ENCODE measurements at regions not wholly inside any gene's neighbourhood (a gene's known extent, or its start where the extent isn't known, plus 50 kb on each side); places are given as distances from the start of the nearest gene placed in this dataset.
"Not testable (repeated sequence)": the region's sequence is repeated elsewhere in the genome, so short reads cannot be mapped to it uniquely, and the experiment has no call there.

GRCh38 chr3:112734171-112734570 is 93.2 kb upstream of the CCDC80 start:
- ATAC-seq (ENCODE audit: low FRiP score) (no peak), DNase-seq (no peak)
- H3K4me3 ChIP-seq (ENCODE audit: low read length in 2 of 2) = no peak overlapping the region
- no peaks in the 10 kb centered on the region for H3K27me3 ChIP-seq (ENCODE audit: control insufficient read depth in 1 of 2, insufficient read depth in 2 of 2, low read length in 1 of 2)
- no peaks in the 10 kb centered on the region for H3K9me3 ChIP-seq (ENCODE audit: control insufficient read depth, low read length)
- H3K4me1 ChIP-seq (ENCODE audit: control insufficient read depth in 1 of 2, insufficient read depth in 2 of 2, low read length in 2 of 2) = no peaks in the 10 kb centered on the region
- intact Hi-C loops (cut with DNase I) = no loop called here
- H3K27ac ChIP-seq (ENCODE audit: low read depth in 1 of 2, low read length in 2 of 2) = no peak overlapping the region
- H3K36me3 ChIP-seq (ENCODE audit: control insufficient read depth in 1 of 2, insufficient read depth in 2 of 2, low read length in 1 of 2) = no peaks in the 10 kb centered on the region
- 75 to 76% methylated on average over 2 of the region's 2 CpGs for WGBS, 2 donors

- intact Hi-C loops (cut with DNase I) = no loop called here
- DNase-seq (no peak), ATAC-seq (ENCODE audit: low FRiP score) (no peak)
- Histone ChIP-seq H3K36me3 (ENCODE audit: control insufficient read depth in 1 of 2, insufficient read depth in 2 of 2, low read length in 1 of 2) (no peaks in the 10 kb centered on the region), H3K27me3 (ENCODE audit: control insufficient read depth in 1 of 2, insufficient read depth in 2 of 2, low read length in 1 of 2) (no peaks in the 10 kb centered on the region), H3K27ac (ENCODE audit: low read depth in 1 of 2, low read length in 2 of 2) (no peak overlapping the region), H3K4me1 (ENCODE audit: control insufficient read depth in 1 of 2, insufficient read depth in 2 of 2, low read length in 2 of 2) (no peaks in the 10 kb centered on the region), H3K4me3 (ENCODE audit: low read length in 2 of 2) (no peak overlapping the region), H3K9me3 (ENCODE audit: control insufficient read depth, low read length) (no peaks in the 10 kb centered on the region)
Observed at GRCh38 chr3:112730210-112730609, 89.3 kb upstream of the CCDC80 start.

- H3K4me1 ChIP-seq (ENCODE audit: control insufficient read depth in 1 of 2, insufficient read depth in 2 of 2, low read length in 2 of 2) = no peaks in the 10 kb centered on the region
- H3K27me3 ChIP-seq (ENCODE audit: control insufficient read depth in 1 of 2, insufficient read depth in 2 of 2, low read length in 1 of 2) = no peaks in the 10 kb centered on the region
- ATAC-seq (ENCODE audit: low FRiP score) (no peak), DNase-seq (no peak)
- H3K9me3 ChIP-seq (ENCODE audit: control insufficient read depth, low read length) = no peaks in the 10 kb centered on the region
- H3K4me3 ChIP-seq (ENCODE audit: low read length in 2 of 2) = no peak overlapping the region
- H3K36me3 ChIP-seq (ENCODE audit: control insufficient read depth in 1 of 2, insufficient read depth in 2 of 2, low read length in 1 of 2) = no peaks in the 10 kb centered on the region
- H3K27ac ChIP-seq (ENCODE audit: low read depth in 1 of 2, low read length in 2 of 2) = no peak overlapping the region
- WGBS, 2 donors = 72 to 74% methylated on average over 4 of the region's 4 CpGs
- intact Hi-C loops (cut with DNase I) = no loop called here
Observed at GRCh38 chr3:112721231-112721630, 80.3 kb upstream of the CCDC80 start.

- WGBS, 2 donors = 83 to 88% methylated on average over 1 of the region's 1 CpG
- intact Hi-C loops (cut with DNase I) = no loop called here
- H3K4me1 ChIP-seq (ENCODE audit: control insufficient read depth in 1 of 2, insufficient read depth in 2 of 2, low read length in 2 of 2) = no peaks in the 10 kb centered on the region
Observed at GRCh38 chr3:112718967-112719366, 78.0 kb upstream of the CCDC80 start.

GRCh38 chr3:112718516-112718915 is 77.6 kb upstream of the CCDC80 start:
- Histone ChIP-seq H3K4me3 (ENCODE audit: low read length in 2 of 2) (no peak overlapping the region), H3K27me3 (ENCODE audit: control insufficient read depth in 1 of 2, insufficient read depth in 2 of 2, low read length in 1 of 2) (no peaks in the 10 kb centered on the region), H3K27ac (ENCODE audit: low read depth in 1 of 2, low read length in 2 of 2) (no peak overlapping the region), H3K36me3 (ENCODE audit: control insufficient read depth in 1 of 2, insufficient read depth in 2 of 2, low read length in 1 of 2) (no peaks in the 10 kb centered on the region), H3K9me3 (ENCODE audit: control insufficient read depth, low read length) (no peaks in the 10 kb centered on the region), H3K4me1 (ENCODE audit: control insufficient read depth in 1 of 2, insufficient read depth in 2 of 2, low read length in 2 of 2) (no peaks in the 10 kb centered on the region)
- DNase-seq = no peak
- 39 to 54% methylated on average over 1 of the region's 1 CpG for WGBS, 2 donors
- ATAC-seq (ENCODE audit: low FRiP score) = no peak
- intact Hi-C loops (cut with DNase I) = no loop called here

More at GRCh38 chr3:112718967-112719366, 78.0 kb upstream of the CCDC80 start:
- Histone ChIP-seq H3K4me3 (ENCODE audit: low read length in 2 of 2) (no peak overlapping the region), H3K36me3 (ENCODE audit: control insufficient read depth in 1 of 2, insufficient read depth in 2 of 2, low read length in 1 of 2) (no peaks in the 10 kb centered on the region), H3K27me3 (ENCODE audit: control insufficient read depth in 1 of 2, insufficient read depth in 2 of 2, low read length in 1 of 2) (no peaks in the 10 kb centered on the region), H3K27ac (ENCODE audit: low read depth in 1 of 2, low read length in 2 of 2) (no peak overlapping the region), H3K9me3 (ENCODE audit: control insufficient read depth, low read length) (no peaks in the 10 kb centered on the region)
- ATAC-seq (ENCODE audit: low FRiP score) (no peak), DNase-seq (no peak)

- Histone ChIP-seq H3K9me3 (ENCODE audit: control insufficient read depth, low read length) (no peaks in the 10 kb centered on the region), H3K36me3 (ENCODE audit: control insufficient read depth in 1 of 2, insufficient read depth in 2 of 2, low read length in 1 of 2) (no peaks in the 10 kb centered on the region), H3K4me1 (ENCODE audit: control insufficient read depth in 1 of 2, insufficient read depth in 2 of 2, low read length in 2 of 2) (no peaks in the 10 kb centered on the region), H3K27ac (ENCODE audit: low read depth in 1 of 2, low read length in 2 of 2) (no peak overlapping the region), H3K27me3 (ENCODE audit: control insufficient read depth in 1 of 2, insufficient read depth in 2 of 2, low read length in 1 of 2) (no peaks in the 10 kb centered on the region), H3K4me3 (ENCODE audit: low read length in 2 of 2) (no peak overlapping the region)
- intact Hi-C loops (cut with DNase I) = no loop called here
- DNase-seq (no peak), ATAC-seq (ENCODE audit: low FRiP score) (no peak)
Observed at GRCh38 chr3:112709911-112710310, 69.0 kb upstream of the CCDC80 start.

GRCh38 chr3:112699436-112699978 is 58.6 kb upstream of the CCDC80 start:
- no peaks in the 10 kb centered on the region for H3K9me3 ChIP-seq (ENCODE audit: control insufficient read depth, low read length)
- H3K4me1 ChIP-seq (ENCODE audit: control insufficient read depth in 1 of 2, insufficient read depth in 2 of 2, low read length in 2 of 2) = no peaks in the 10 kb centered on the region
- H3K27ac ChIP-seq (ENCODE audit: low read depth in 1 of 2, low read length in 2 of 2) = no peak overlapping the region
- WGBS, 2 donors = 64% methylated on average over 4 of the region's 4 CpGs
- intact Hi-C loops (cut with DNase I) = loop anchor here in 1 of 2 donors (5.0 kb wide), 1 partner anchor 52 kb away; no protein-coding TSS in a partner anchor
- H3K4me3 ChIP-seq (ENCODE audit: low read length in 2 of 2) = no peak overlapping the region
- H3K36me3 ChIP-seq (ENCODE audit: control insufficient read depth in 1 of 2, insufficient read depth in 2 of 2, low read length in 1 of 2) = no peaks in the 10 kb centered on the region
- ATAC-seq (ENCODE audit: low FRiP score) = no peak
- no peak for DNase-seq
- no peaks in the 10 kb centered on the region for H3K27me3 ChIP-seq (ENCODE audit: control insufficient read depth in 1 of 2, insufficient read depth in 2 of 2, low read length in 1 of 2)

- H3K4me1 ChIP-seq (ENCODE audit: control insufficient read depth in 1 of 2, insufficient read depth in 2 of 2, low read length in 2 of 2); H3K9me3 ChIP-seq (ENCODE audit: control insufficient read depth, low read length); H3K36me3 ChIP-seq (ENCODE audit: control insufficient read depth in 1 of 2, insufficient read depth in 2 of 2, low read length in 1 of 2); H3K27ac ChIP-seq (ENCODE audit: low read depth in 1 of 2, low read length in 2 of 2); H3K27me3 ChIP-seq (ENCODE audit: control insufficient read depth in 1 of 2, insufficient read depth in 2 of 2, low read length in 1 of 2); ATAC-seq (ENCODE audit: low FRiP score); H3K4me3 ChIP-seq (ENCODE audit: low read length in 2 of 2); DNase-seq: not testable (repeated sequence)
- WGBS, 2 donors = 82 to 89% methylated on average over 2 of the region's 2 CpGs
- intact Hi-C loops (cut with DNase I) = loop anchor here in 1 of 2 donors (5.0 kb wide), 1 partner anchor 51 kb away; no protein-coding TSS in a partner anchor
Observed at GRCh38 chr3:112698442-112698841, 57.5 kb upstream of the CCDC80 start.

GRCh38 chr3:112696244-112696643 is 55.3 kb upstream of the CCDC80 start:
- not testable (repeated sequence) for H3K4me3 ChIP-seq (ENCODE audit: low read length in 2 of 2); H3K9me3 ChIP-seq (ENCODE audit: control insufficient read depth, low read length); DNase-seq; H3K27ac ChIP-seq (ENCODE audit: low read depth in 1 of 2, low read length in 2 of 2); H3K4me1 ChIP-seq (ENCODE audit: control insufficient read depth in 1 of 2, insufficient read depth in 2 of 2, low read length in 2 of 2); H3K27me3 ChIP-seq (ENCODE audit: control insufficient read depth in 1 of 2, insufficient read depth in 2 of 2, low read length in 1 of 2); H3K36me3 ChIP-seq (ENCODE audit: control insufficient read depth in 1 of 2, insufficient read depth in 2 of 2, low read length in 1 of 2)
- ATAC-seq (ENCODE audit: low FRiP score) = peak; percentile 22
- intact Hi-C loops (cut with DNase I) = loop anchor here in 1 of 2 donors (5.0 kb wide), 1 partner anchor 49 kb away; no protein-coding TSS in a partner anchor
- WGBS, 2 donors = 75 to 87% methylated on average over 3 of the region's 3 CpGs

Measured in aorta (tissue), 5 donors.